Activated B cell treated with CpG ODN at 0.5 μM for 24 hours (primary cell): ENCODE measurements at regions not wholly inside any gene's neighbourhood (a gene's known extent, or its start where the extent isn't known, plus 50 kb on each side); places are given as distances from the start of the nearest gene placed in this dataset.

ENCODE experiments used
- ATAC-seq: fragments of 200-7000 bp; cut with Tn5 transposase; one replicate; pipeline ENCODE4 v1.10.0; 2021; ENCODE audit warnings: low read depth, mild to moderate bottlenecking, moderate library complexity
- CTCF ChIA-PET: fragments of 350-600 bp; sonication (Branson Sonifier 250); formaldehyde crosslinking; loops from one replicate; lab custom pipeline; 2021; ENCODE audit warnings: antibody characterized with exemption; lab: Charles Lee
- POLR2A ChIA-PET: fragments of 350-600 bp; sonication (Branson Sonifier 250); formaldehyde crosslinking; loops from one replicate; lab custom pipeline; 2021; ENCODE audit warnings: antibody characterized with exemption; lab: Charles Lee
- DNase-seq: peaks from one replicate; pipeline ENCODE4 v3.0.0; 2022
- H3K27ac Mint-ChIP-seq: one replicate; pipeline ENCODE4 v1.8.0; 2020; ENCODE audit warnings: mixed read lengths
- H3K27me3 Mint-ChIP-seq: one replicate; pipeline ENCODE4 v1.8.0; 2021; ENCODE audit warnings: mixed read lengths
- H3K36me3 Mint-ChIP-seq: one replicate; pipeline ENCODE4 v1.8.0; 2021; ENCODE audit warnings: low read depth, mixed read lengths
- H3K4me1 Mint-ChIP-seq: one replicate; pipeline ENCODE4 v1.8.0; 2021; ENCODE audit warnings: mixed read lengths
- H3K4me3 Mint-ChIP-seq: one replicate; pipeline ENCODE4 v1.8.0; 2020; ENCODE audit warnings: mild to moderate bottlenecking, mixed read lengths
- H3K9me3 Mint-ChIP-seq: one replicate; pipeline ENCODE4 v1.8.0; 2020; ENCODE audit warnings: mixed read lengths
- CTCF ChIP-seq: fragments of 200-600 bp; IDR thresholded peaks from one replicate; pipeline ENCODE4 v1.8.0; 2022; ENCODE audit warnings: antibody characterized with exemption, mild to moderate bottlenecking
- intact Hi-C: fragments of 100-400 bp; cut with micrococcal nuclease; formaldehyde crosslinking; loops from one replicate; pipeline ENCODE4 v1.15.1; 2024

DNA sequence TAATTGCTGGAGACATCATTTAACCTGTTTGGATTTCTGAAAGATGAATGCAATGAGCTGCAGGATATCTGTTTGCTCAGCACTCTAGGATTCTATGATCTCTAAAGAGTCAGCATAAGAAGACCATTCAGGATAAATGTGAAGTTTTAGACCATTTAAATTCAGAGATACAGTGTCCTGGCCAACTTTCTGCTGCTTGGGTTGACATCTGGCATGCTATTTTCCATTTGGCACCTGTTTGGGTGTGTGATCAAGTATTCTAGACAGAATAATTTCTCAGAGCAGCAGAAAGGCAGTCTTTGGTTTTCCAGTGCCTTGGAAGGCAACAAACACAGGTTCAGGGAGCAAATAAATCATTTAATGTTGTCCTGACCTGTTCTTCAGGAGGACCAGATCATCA is 144.8 kb upstream of the NDUFV2 start:
- Mint-ChIP-seq H3K27ac (no peak overlapping the region), H3K9me3 (peaks cover 2% of the 10 kb centered on the region), H3K36me3 (no peaks in the 10 kb centered on the region), H3K27me3 (no peaks in the 10 kb centered on the region), H3K4me1 (peaks cover 23% of the 10 kb centered on the region), H3K4me3 (no peak overlapping the region)
- intact Hi-C loops = no loop called here
- ATAC-seq = no peak
- DNase-seq = no peak
- TF ChIP-seq CTCF = no peak
- ChIA-PET CTCF (no interaction called here), POLR2A (interaction anchor here (0.6 kb wide), 1 partner anchor 200 kb away, joined by 8 read pairs; no protein-coding TSS in a partner anchor)

DNA sequence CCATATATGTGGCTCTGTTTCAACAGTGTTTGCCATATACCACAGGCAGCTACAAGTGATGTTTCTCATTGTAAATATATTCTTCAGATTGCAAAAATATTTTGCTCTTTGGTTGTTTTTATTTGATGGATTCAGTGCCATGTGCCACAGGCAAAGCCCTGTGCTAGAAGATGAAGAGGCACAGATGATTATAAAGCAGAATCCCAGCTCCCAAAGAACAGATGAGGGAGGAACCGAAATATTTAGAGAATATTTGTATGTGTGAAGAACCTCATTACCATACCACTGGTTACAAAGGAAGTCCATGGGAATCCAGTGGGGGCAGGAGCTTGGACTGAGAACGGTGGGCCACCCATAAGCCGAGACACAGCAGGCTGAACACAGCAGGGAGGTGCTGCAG is 143.8 kb upstream of the NDUFV2 start:
- no peak overlapping the region for H3K27ac Mint-ChIP-seq
- H3K4me1 Mint-ChIP-seq = peaks cover 19% of the 10 kb centered on the region
- intact Hi-C loops = no loop called here
- DNase-seq = no peak
- no peaks in the 10 kb centered on the region for H3K36me3 Mint-ChIP-seq
- no peaks in the 10 kb centered on the region for H3K27me3 Mint-ChIP-seq
- no peak overlapping the region for H3K4me3 Mint-ChIP-seq
- no peak for ATAC-seq
- no peaks in the 10 kb centered on the region for H3K9me3 Mint-ChIP-seq
- no peak for TF ChIP-seq CTCF
- POLR2A ChIA-PET = no interaction called here
- CTCF ChIA-PET = no interaction called here

DNA sequence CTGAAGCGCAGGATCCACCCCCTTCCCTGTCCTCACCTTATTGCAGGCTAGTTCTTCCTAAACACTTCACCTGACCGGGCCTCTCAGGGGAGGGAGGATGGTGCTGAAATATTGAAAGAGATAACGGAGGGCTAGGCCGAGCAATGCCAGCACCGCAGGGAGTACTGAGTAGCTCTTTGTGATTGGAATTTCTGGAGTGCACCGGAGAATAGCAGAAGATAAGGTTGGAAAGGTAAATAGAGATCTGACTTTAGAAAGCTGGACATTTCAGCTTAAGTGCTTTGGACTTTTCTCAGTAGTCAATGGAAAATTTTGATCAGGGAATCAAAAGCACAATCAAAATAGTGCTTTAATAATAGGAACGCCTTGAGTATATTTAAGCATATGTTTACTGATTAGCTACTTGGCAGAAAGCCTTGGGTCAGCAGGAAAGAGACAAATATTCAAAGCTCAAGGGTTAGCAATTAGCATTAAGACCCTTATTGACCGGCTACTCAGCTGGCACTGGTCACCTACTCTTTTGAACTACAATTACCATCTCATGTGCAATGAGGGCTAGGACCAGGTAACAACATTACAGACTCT is 142.9 kb upstream of the NDUFV2 start:
- H3K36me3 Mint-ChIP-seq = no peaks in the 10 kb centered on the region
- no peaks in the 10 kb centered on the region for H3K9me3 Mint-ChIP-seq
- POLR2A ChIA-PET = no interaction called here
- peaks cover 11% of the 10 kb centered on the region for H3K4me1 Mint-ChIP-seq
- DNase-seq = no peak
- intact Hi-C loops = no loop called here
- no peak overlapping the region for H3K4me3 Mint-ChIP-seq
- H3K27ac Mint-ChIP-seq = no peak overlapping the region
- no peak for TF ChIP-seq CTCF
- no peak for ATAC-seq
- no peaks in the 10 kb centered on the region for H3K27me3 Mint-ChIP-seq
- CTCF ChIA-PET = no interaction called here

GRCh38 chr18:8960740-8961657 is 141.5 kb upstream of the NDUFV2 start:
- TF ChIP-seq CTCF = no peak
- intact Hi-C loops = no loop called here
- H3K27me3 Mint-ChIP-seq = no peaks in the 10 kb centered on the region

DNA sequence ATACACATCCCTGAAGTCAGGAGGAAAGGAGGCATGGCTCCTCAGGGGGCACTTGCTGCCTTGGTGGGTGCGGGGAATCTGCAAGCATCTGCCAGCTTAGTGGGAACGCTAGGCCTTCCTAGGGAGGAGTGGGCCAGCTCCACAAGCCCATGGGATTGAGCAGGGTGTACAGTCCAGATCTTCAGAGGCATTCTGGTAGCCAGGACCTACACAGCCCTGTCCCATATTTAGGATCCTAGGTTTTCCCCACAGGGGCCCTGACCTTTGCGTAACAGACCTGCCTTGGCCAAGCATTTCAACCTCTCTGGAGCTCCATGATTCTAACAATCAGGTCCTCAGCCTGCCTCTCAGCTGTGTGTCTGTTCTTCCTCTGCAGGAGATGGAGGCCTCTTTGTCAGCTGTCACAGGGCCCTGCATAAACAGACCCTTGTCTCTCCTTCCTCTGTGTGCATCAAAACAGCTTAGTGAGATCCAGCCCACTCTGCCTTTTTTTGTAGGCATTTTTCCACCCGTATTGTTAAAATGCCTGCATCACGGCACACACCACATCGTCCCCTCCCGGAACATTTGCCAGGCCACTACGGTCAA is 140.2 kb upstream of the NDUFV2 start:
- no peaks in the 10 kb centered on the region for H3K9me3 Mint-ChIP-seq
- H3K36me3 Mint-ChIP-seq = no peaks in the 10 kb centered on the region
- no peak overlapping the region for H3K4me3 Mint-ChIP-seq
- no peak for DNase-seq
- no peak for ATAC-seq
- intact Hi-C loops = no loop called here
- H3K27ac Mint-ChIP-seq = no peak overlapping the region
- ChIA-PET CTCF (interaction anchor here (0.7 kb wide), 1 partner anchor 265 kb away, joined by 3 read pairs; no protein-coding TSS in a partner anchor), POLR2A (no interaction called here)
- H3K4me1 Mint-ChIP-seq = peaks cover 10% of the 10 kb centered on the region
- H3K27me3 Mint-ChIP-seq = no peaks in the 10 kb centered on the region
- no peak for TF ChIP-seq CTCF

More at GRCh38 chr18:8960740-8961657, 141.5 kb upstream of the NDUFV2 start:
- H3K36me3 Mint-ChIP-seq = no peaks in the 10 kb centered on the region
- POLR2A ChIA-PET = no interaction called here
- ATAC-seq = no peak
- H3K4me1 Mint-ChIP-seq = peaks cover 7% of the 10 kb centered on the region
- H3K4me3 Mint-ChIP-seq = no peak overlapping the region
- DNase-seq = no peak
- CTCF ChIA-PET = no interaction called here
- no peak overlapping the region for H3K27ac Mint-ChIP-seq
- H3K9me3 Mint-ChIP-seq = no peaks in the 10 kb centered on the region
